GM12878 (cell line): ENCODE measurements at regions not wholly inside any gene's neighbourhood (a gene's known extent, or its start where the extent isn't known, plus 50 kb on each side); places are given as distances from the start of the nearest gene placed in this dataset.

ENCODE experiments used
- ATAC-seq: fragments of 200-7000 bp; cut with Tn5 transposase; 3 replicates; pipeline ENCODE4 v1.9.1; 2020; ENCODE audit warnings: mild to moderate bottlenecking, moderate library complexity
- BruUV-seq: library from RNA; stranded (reverse); fragments of 400-500 nt; replicated peaks from 2 replicates; lab custom pipeline; 2021; lab: Mats Ljungman, UMichigan
- CTCF ChIA-PET: fragments of 300-600 bp; sonication (Branson Sonifier 250); formaldehyde crosslinking; extraction: SDS; loops from one replicate; lab custom pipeline; 2021; ENCODE audit warnings: inconsistent platforms; lab: Yijun Ruan, JAX
- POLR2A ChIA-PET: fragments of 350-600 bp; formaldehyde crosslinking; extraction: SDS; loops from one replicate; lab custom pipeline; 2021; ENCODE audit warnings: inconsistent platforms; lab: Charles Lee
- RAD21 ChIA-PET: fragments of 300-600 bp; sonication (Branson Sonifier 250); formaldehyde crosslinking; loops from one replicate; lab custom pipeline; 2023; ENCODE audit warnings: antibody characterized with exemption; ENCODE audit not compliant: unreplicated experiment; lab: Charles Lee
- SMC1A ChIA-PET: fragments of 300-600 bp; sonication (Branson Sonifier 250); formaldehyde crosslinking; loops from one replicate; lab custom pipeline; 2023; ENCODE audit not compliant: unreplicated experiment, uncharacterized antibody; lab: Charles Lee
- DNase-seq: peaks from one replicate; pipeline ENCODE4 v3.0.0-alpha.2; 2011; ENCODE audit warnings: low read depth, low spot score
- FAIRE-seq: peaks from 3 replicates; lab custom pipeline; 2011; peaks lifted over from hg19 to GRCh38; lab: Jason Lieb, UNC
- H2AFZ ChIP-seq: 2 replicates; pipeline ENCODE4 v1.6.0; 2011; ENCODE audit warnings: low read depth, low read length, control low read depth; ENCODE audit not compliant: control insufficient read depth
- H3K27ac ChIP-seq: 2 replicates; pipeline ENCODE4 v1.5.1; 2011; ENCODE audit warnings: control low read depth; ENCODE audit not compliant: control insufficient read depth, insufficient read depth
- H3K27me3 ChIP-seq, 2 experiments: replicated peaks in 1 of 2; 2 replicates each; pipeline versions ENCODE4 v1.6.0 to v1.6.1; 2011; ENCODE audit warnings: low read length in 1 of 2; ENCODE audit not compliant: control insufficient read depth in 2 of 2, insufficient read depth in 2 of 2
- H3K36me3 ChIP-seq, 2 experiments: 2 replicates each; pipeline ENCODE4 v1.5.1; 2011; ENCODE audit warnings: low read length in 1 of 2; ENCODE audit not compliant: control insufficient read depth in 2 of 2, insufficient read depth in 2 of 2
- H3K4me1 ChIP-seq: 2 replicates; pipeline ENCODE4 v1.6.1; 2011; ENCODE audit warnings: mild to moderate bottlenecking, low read length, moderate library complexity, mixed read lengths; ENCODE audit not compliant: control insufficient read depth, insufficient read depth
- H3K4me2 ChIP-seq: 2 replicates; pipeline ENCODE4 v1.6.0; 2011; ENCODE audit warnings: control low read depth; ENCODE audit not compliant: control insufficient read depth, insufficient read depth
- H3K4me3 ChIP-seq: fragments of 200-600 bp; sonication (generic); 2 replicates; pipeline ENCODE4 v1.5.1; 2016
- H3K79me2 ChIP-seq: 2 replicates; pipeline ENCODE4 v1.6.0; 2011; ENCODE audit warnings: low read length; ENCODE audit not compliant: control insufficient read depth, insufficient read depth
- H3K9ac ChIP-seq: 2 replicates; pipeline ENCODE4 v1.8.0; 2011; ENCODE audit warnings: low read length, control low read depth, mixed read lengths; ENCODE audit not compliant: control insufficient read depth, insufficient read depth
- H3K9me3 ChIP-seq: replicated peaks from 3 replicates; pipeline ENCODE4 v1.5.1; 2011; ENCODE audit warnings: mild to moderate bottlenecking, low read length; ENCODE audit not compliant: control insufficient read depth, insufficient read depth
- H4K20me1 ChIP-seq: 2 replicates; pipeline ENCODE4 v1.6.0; 2011; ENCODE audit not compliant: control insufficient read depth, insufficient read depth
- CHD1 ChIP-seq: IDR thresholded peaks from 2 replicates; pipeline ENCODE4 v1.6.1; 2012; ENCODE audit warnings: low read depth, low read length, improper control_type of control experiment
- MEF2A ChIP-seq: IDR thresholded peaks from 2 replicates; pipeline ENCODE4 v1.6.1; 2011; ENCODE audit warnings: low read depth, mild to moderate bottlenecking, low read length, moderate library complexity; ENCODE audit not compliant: insufficient read depth
- NFYB ChIP-seq: IDR thresholded peaks from 2 replicates; pipeline ENCODE4 v1.6.1; 2011; ENCODE audit warnings: low read depth, mild to moderate bottlenecking, low read length, improper control_type of control experiment, moderate library complexity; ENCODE audit not compliant: insufficient read depth
- POLR2AphosphoS2 ChIP-seq: IDR thresholded peaks from 2 replicates; pipeline ENCODE4 v1.6.1; 2011; ENCODE audit warnings: low read depth, mild to moderate bottlenecking, low read length, improper control_type of control experiment, moderate library complexity
- SKIL ChIP-seq: fragments of 450-650 bp; IDR thresholded peaks from 2 replicates; pipeline ENCODE4 v1.6.1; 2017; ENCODE audit warnings: mild to moderate bottlenecking, low read depth, inconsistent platforms; ENCODE audit not compliant: poor library complexity, severe bottlenecking
- WGBS: methylation state at CpG from one replicate; pipeline ENCODE4 v1.1.6; 2016; ENCODE audit warnings: low lambda C conversion rate; ENCODE audit not compliant: insufficient replicate concordance, insufficient coverage; ENCODE audit errors: missing lambda C conversion rate; 5-methylcytosine and 5-hydroxymethylcytosine counted together
- in situ Hi-C: fragments of 300-500 bp; cut with MboI; formaldehyde crosslinking; loops from 9 replicates; pipeline ENCODE4 v1.14.3; 2018; ENCODE audit warnings: mixed read lengths
- intact Hi-C: fragments of 100-400 bp; cut with micrococcal nuclease; formaldehyde crosslinking; loops from one replicate; pipeline ENCODE4 v1.14.2; 2022; ENCODE audit not compliant: unreplicated experiment

GRCh38 chr9:84490206-84490841 is 149.8 kb upstream of the SLC28A3 start (continued):
- TF ChIP-seq SKIL: no peak

GRCh38 chr9:84490842-84491325 is 150.3 kb upstream of the SLC28A3 start:
- no peaks in the 10 kb centered on the region for H3K27me3 ChIP-seq
- ATAC-seq: no peak
- CTCF ChIA-PET: interaction anchor here (0.6 to 1.1 kb wide), 3 partner anchors 29 to 62 kb away, joined by 3 to 4 read pairs (median 3); no protein-coding TSS in a partner anchor

More at GRCh38 chr9:84490842-84491325, 150.3 kb upstream of the SLC28A3 start:
- DNase-seq (no peak), FAIRE-seq (no peak)
- in situ Hi-C loops (no loop called here), intact Hi-C loops (no loop called here)
- H3K4me3 ChIP-seq: no peak overlapping the region
- ChIA-PET POLR2A (no interaction called here), SMC1A (no interaction called here), RAD21 (no interaction called here)
- H3K4me2 ChIP-seq: no peak overlapping the region
- no peaks in the 10 kb centered on the region for H3K9me3 ChIP-seq
- no peak overlapping the region for H2AFZ ChIP-seq
- no peak overlapping the region for H3K27ac ChIP-seq
- TF ChIP-seq NFYB (no peak), POLR2AphosphoS2 (no peak), CHD1 (no peak), MEF2A (no peak)
- H3K9ac ChIP-seq: no peak overlapping the region
- H3K36me3 ChIP-seq: no peaks in the 10 kb centered on the region
- no TSS peak for BruUV-seq
- H3K4me1 ChIP-seq: no peaks in the 10 kb centered on the region
- H4K20me1 ChIP-seq: no peaks in the 10 kb centered on the region
- WGBS: 33% methylated on average over 1 of the region's 1 CpG
- H3K79me2 ChIP-seq: no peaks in the 10 kb centered on the region
